ENCODE measurements at regions not wholly inside any gene's neighbourhood (a gene's known extent, or its start where the extent isn't known, plus 50 kb on each side); places are given as distances from the start of the nearest gene placed in this dataset.

DNA sequence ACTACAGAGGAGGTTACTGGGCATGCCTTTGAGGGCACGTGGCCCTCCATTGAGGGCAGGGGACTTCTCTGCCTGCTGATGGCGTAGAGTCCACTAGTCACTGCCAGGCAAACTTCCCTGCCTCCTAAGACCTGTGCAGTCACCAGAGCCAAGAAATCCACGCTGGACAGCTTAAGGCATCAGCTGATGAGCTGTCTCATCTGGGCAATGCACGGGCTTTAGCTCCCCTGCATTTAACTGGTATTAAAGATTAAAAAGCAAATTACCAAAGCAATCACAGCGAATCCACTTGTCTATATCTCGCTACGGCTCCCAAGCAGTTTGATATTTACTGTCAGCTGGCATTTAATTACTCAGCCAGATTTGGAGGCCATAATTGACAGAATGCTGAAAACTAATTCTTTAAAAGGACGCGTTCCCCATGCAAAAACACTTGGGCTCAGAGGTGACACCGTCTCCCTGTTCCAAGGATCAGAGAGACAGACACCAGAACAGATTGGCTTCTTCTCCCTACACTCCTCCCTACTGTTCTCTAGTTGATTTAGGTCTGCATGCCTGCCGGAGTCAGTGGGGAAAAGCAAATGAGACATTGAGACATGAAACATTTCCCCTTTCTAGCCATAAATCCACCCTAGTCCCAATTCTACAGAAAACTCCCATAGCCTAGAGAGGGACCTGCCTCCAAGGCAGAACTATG, 68.5 kb downstream of the SPATA19 start:
- TF ChIP-seq, protein P1, sequence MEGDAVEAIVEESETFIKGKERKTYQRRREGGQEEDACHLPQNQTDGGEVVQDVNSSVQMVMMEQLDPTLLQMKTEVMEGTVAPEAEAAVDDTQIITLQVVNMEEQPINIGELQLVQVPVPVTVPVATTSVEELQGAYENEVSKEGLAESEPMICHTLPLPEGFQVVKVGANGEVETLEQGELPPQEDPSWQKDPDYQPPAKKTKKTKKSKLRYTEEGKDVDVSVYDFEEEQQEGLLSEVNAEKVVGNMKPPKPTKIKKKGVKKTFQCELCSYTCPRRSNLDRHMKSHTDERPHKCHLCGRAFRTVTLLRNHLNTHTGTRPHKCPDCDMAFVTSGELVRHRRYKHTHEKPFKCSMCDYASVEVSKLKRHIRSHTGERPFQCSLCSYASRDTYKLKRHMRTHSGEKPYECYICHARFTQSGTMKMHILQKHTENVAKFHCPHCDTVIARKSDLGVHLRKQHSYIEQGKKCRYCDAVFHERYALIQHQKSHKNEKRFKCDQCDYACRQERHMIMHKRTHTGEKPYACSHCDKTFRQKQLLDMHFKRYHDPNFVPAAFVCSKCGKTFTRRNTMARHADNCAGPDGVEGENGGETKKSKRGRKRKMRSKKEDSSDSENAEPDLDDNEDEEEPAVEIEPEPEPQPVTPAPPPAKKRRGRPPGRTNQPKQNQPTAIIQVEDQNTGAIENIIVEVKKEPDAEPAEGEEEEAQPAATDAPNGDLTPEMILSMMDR (IDR thresholded peaks at IDR 0.05) = no peak
- TF ChIP-seq POLR2A (IDR thresholded peaks at IDR 0.05) (no peak), POLR2AphosphoS5 (IDR thresholded peaks at IDR 0.05; ENCODE audit: insufficient read depth in 1 of 2, low read depth in 1 of 2) (no peak)
